NT2/D1 (cell line): ENCODE measurements at regions not wholly inside any gene's neighbourhood (a gene's known extent, or its start where the extent isn't known, plus 50 kb on each side); places are given as distances from the start of the nearest gene placed in this dataset.

ENCODE experiments used
- SUZ12 ChIP-seq: IDR thresholded peaks from 2 replicates; pipeline ENCODE4 v1.6.1; 2011; ENCODE audit not compliant: insufficient read length, insufficient read depth; ENCODE audit errors: extremely low read depth
- YY1 ChIP-seq: IDR thresholded peaks from 2 replicates; pipeline ENCODE4 v1.6.1; 2011; ENCODE audit not compliant: insufficient read length, insufficient read depth
- ZNF274 ChIP-seq: IDR thresholded peaks from 2 replicates; pipeline ENCODE4 v1.6.1; 2011; ENCODE audit warnings: mild to moderate bottlenecking, low read depth, low read length

GRCh38 chr14:53640695-53641094, 315.9 kb downstream of the BMP4 start:
- no peak for TF ChIP-seq ZNF274
- no peak for TF ChIP-seq YY1
- TF ChIP-seq SUZ12, result no peak
